Body of pancreas (tissue), 4 donors: ENCODE measurements at regions not wholly inside any gene's neighbourhood (a gene's known extent, or its start where the extent isn't known, plus 50 kb on each side); places are given as distances from the start of the nearest gene placed in this dataset.

Experiments used
- ATAC-seq: fragments of 150-250 bp; one replicate; pipeline ENCODE4 v1.9.1; 2016
- DNase-seq, 4 donors: peaks; one replicate each; pipeline ENCODE4 v3.0.0-alpha.2; 2019
- H3K27ac ChIP-seq, 4 donors: fragments of 200-600 bp; sonication (generic); 1 replicate in 3 of 4; 2 replicates in 1 of 4; pipeline versions ENCODE4 v1.5.1 to v1.6.1; 2016 to 2019; ENCODE audit warnings: mild to moderate bottlenecking in 1 of 4, mixed read lengths in 1 of 4, moderate library complexity in 1 of 4
- H3K27me3 ChIP-seq, 2 donors: fragments of 200-600 bp; sonication (generic); one replicate each; pipeline ENCODE4 v1.6.0; 2016; ENCODE audit warnings: mild to moderate bottlenecking in 1 of 2
- H3K36me3 ChIP-seq, 2 donors: fragments of 200-600 bp; sonication (generic); replicated peaks in 1 of 2; 2 replicates each; pipeline ENCODE4 v1.5.1; 2016; ENCODE audit warnings: low read depth in 2 of 2; ENCODE audit not compliant: insufficient read depth in 1 of 2
- H3K4me1 ChIP-seq: fragments of 200-600 bp; sonication (generic); one replicate; pipeline ENCODE4 v1.6.0; 2016
- H3K4me3 ChIP-seq, 2 donors: fragments of 200-600 bp; sonication (generic); 1 replicate in 1 of 2; 2 replicates in 1 of 2; pipeline ENCODE4 v1.5.1; 2016 to 2019
- H3K9me3 ChIP-seq, 3 donors: fragments of 200-600 bp; sonication (generic); 1 replicate in 2 of 3; 2 replicates in 1 of 3; pipeline ENCODE4 v1.5.1; 2016
- CTCF ChIP-seq, 7 experiments: fragments of 450-650 bp in 4 of 7; fragments of 200-600 bp in 3 of 7; sonication (generic) in 3 of 7; IDR thresholded peaks; one replicate each; pipeline ENCODE4 v1.5.1; 2016 to 2019; ENCODE audit warnings: antibody characterized with exemption in 7 of 7
- POLR2A ChIP-seq, 3 donors: fragments of 450-650 bp; IDR thresholded peaks; one replicate each; pipeline ENCODE4 v1.6.1; 2016; ENCODE audit warnings: antibody characterized with exemption in 3 of 3, mild to moderate bottlenecking in 2 of 3
- WGBS, 2 donors: methylation state at CpG; one replicate each; pipeline ENCODE4 v1.1.5; 2017; 5-methylcytosine and 5-hydroxymethylcytosine counted together
- intact Hi-C: fragments of 100-400 bp; cut with DNase I; formaldehyde crosslinking; loops from one replicate; pipeline ENCODE4 v1.15.1; 2023

GRCh38 chr18:65994302-65994701 is 243.5 kb downstream of the CDH7 start:
- Histone ChIP-seq H3K36me3 (no peaks in the 10 kb centered on the region), H3K27ac (no peak overlapping the region), H3K4me1 (no peaks in the 10 kb centered on the region), H3K27me3 (no peaks in the 10 kb centered on the region), H3K9me3 (no peaks in the 10 kb centered on the region), H3K4me3 (no peak overlapping the region)
- WGBS, 2 donors, result 61 to 82% methylated on average over 2 of the region's 2 CpGs
- intact Hi-C loops, result no loop called here
- TF ChIP-seq POLR2A (IDR thresholded peaks at IDR 0.05) (no peak), CTCF (IDR thresholded peaks at IDR 0.05) (no peak)
- no peak for ATAC-seq
- DNase-seq, result no peak

GRCh38 chr18:65990944-65991708 is 240.3 kb downstream of the CDH7 start:
- no peaks in the 10 kb centered on the region for H3K9me3 ChIP-seq
- TF ChIP-seq POLR2A (IDR thresholded peaks at IDR 0.05) (no peak), CTCF (IDR thresholded peaks at IDR 0.05) (no peak)
- intact Hi-C loops, result no loop called here
- H3K27me3 ChIP-seq, result no peaks in the 10 kb centered on the region
- H3K27ac ChIP-seq, result no peak overlapping the region
- WGBS, 2 donors, result 49 to 54% methylated on average over 3 of the region's 3 CpGs
- DNase-seq (no peak), ATAC-seq (no peak)
- no peak overlapping the region for H3K4me3 ChIP-seq
- no peaks in the 10 kb centered on the region for H3K4me1 ChIP-seq
- no peaks in the 10 kb centered on the region for H3K36me3 ChIP-seq

DNA sequence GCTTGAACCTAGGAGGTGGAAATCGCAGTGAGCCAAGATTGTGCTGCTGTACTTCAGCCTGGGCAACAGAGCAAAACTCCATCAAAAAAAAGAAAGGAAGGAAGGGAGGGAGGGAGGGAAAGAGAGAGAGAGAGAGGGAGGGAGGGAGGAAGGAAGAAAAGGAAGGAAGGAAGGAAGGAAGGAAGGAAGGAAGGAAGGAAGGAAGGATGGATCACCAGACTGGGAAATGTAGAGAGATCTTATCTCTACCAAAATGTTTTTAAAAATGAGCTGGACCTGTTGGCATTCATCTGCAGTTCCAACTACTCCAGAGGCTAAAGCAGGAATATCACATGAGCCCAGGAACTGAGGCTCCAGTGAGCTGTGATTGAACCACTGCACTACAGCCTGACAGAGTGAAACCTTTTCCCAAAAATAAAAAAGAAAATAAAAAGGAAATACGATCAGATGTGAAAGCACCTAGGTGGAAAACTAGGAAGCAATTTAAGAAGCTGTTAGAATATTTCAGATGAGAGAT is 239.4 kb downstream of the CDH7 start:
- no peak overlapping the region for H3K27ac ChIP-seq
- no peaks in the 10 kb centered on the region for H3K27me3 ChIP-seq
- H3K4me3 ChIP-seq, result no peak overlapping the region
- no peaks in the 10 kb centered on the region for H3K9me3 ChIP-seq
- H3K36me3 ChIP-seq, result no peaks in the 10 kb centered on the region
- no peaks in the 10 kb centered on the region for H3K4me1 ChIP-seq
- DNase-seq (no peak), ATAC-seq (no peak)
- TF ChIP-seq POLR2A (IDR thresholded peaks at IDR 0.05), result no peak
- no peak for TF ChIP-seq CTCF (IDR thresholded peaks at IDR 0.05)
- intact Hi-C loops, result no loop called here
- 75 to 78% methylated on average over 2 of the region's 2 CpGs for WGBS, 2 donors

DNA sequence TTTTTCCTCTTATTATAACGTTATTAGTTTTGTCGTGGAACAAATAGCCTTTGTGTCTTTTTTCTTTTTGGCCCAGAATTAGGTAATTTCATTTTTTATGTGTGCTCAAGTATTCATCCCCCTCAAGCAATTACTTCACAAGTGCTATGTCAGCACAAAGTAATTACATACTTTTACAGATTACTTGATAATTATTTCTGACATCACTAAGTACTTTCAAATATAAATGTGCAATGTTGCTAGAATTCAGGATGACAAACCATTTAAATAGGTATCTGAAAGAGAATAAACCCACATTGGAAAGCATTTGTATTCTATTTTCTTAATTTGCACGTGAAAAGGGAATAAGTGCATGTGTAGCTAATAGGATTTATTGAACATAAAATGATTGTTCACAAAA is 238.2 kb downstream of the CDH7 start:
- Histone ChIP-seq H3K9me3 (no peaks in the 10 kb centered on the region), H3K36me3 (no peaks in the 10 kb centered on the region), H3K27me3 (no peaks in the 10 kb centered on the region), H3K4me3 (no peak overlapping the region), H3K27ac (no peak overlapping the region), H3K4me1 (no peaks in the 10 kb centered on the region)
- DNase-seq, result no peak
- TF ChIP-seq POLR2A (IDR thresholded peaks at IDR 0.05), result no peak
- no peak for TF ChIP-seq CTCF (IDR thresholded peaks at IDR 0.05)
- WGBS, 2 donors, result 35 to 38% methylated on average over 3 of the region's 3 CpGs
- intact Hi-C loops, result no loop called here
- no peak for ATAC-seq

GRCh38 chr18:65988386-65988785 is 237.6 kb downstream of the CDH7 start:
- intact Hi-C loops, result no loop called here

More at GRCh38 chr18:65988386-65988785, 237.6 kb downstream of the CDH7 start:
- H3K4me1 ChIP-seq, result no peaks in the 10 kb centered on the region
- ATAC-seq (no peak), DNase-seq (no peak)
- H3K9me3 ChIP-seq, result no peaks in the 10 kb centered on the region
- H3K27me3 ChIP-seq, result no peaks in the 10 kb centered on the region
- 49 to 72% methylated on average over 1 of the region's 1 CpG for WGBS, 2 donors
- TF ChIP-seq POLR2A (IDR thresholded peaks at IDR 0.05) (no peak), CTCF (IDR thresholded peaks at IDR 0.05) (no peak)
- H3K27ac ChIP-seq, result no peak overlapping the region
- H3K36me3 ChIP-seq, result no peaks in the 10 kb centered on the region
- H3K4me3 ChIP-seq, result no peak overlapping the region
